Stimulated activated CD4-positive, alpha-beta T cell treated with anti-CD3 and anti-CD28 coated beads, Interleukin-12 subunit alpha, Interleukin-12 subunit beta, amount 100 ng/mL, for 4 hours (primary cell): ENCODE measurements at regions not wholly inside any gene's neighbourhood (a gene's known extent, or its start where the extent isn't known, plus 50 kb on each side); places are given as distances from the start of the nearest gene placed in this dataset.

Source experiments
- DNase-seq: peaks from one replicate; pipeline ENCODE4 v3.0.0-alpha.2; 2020

DNA sequence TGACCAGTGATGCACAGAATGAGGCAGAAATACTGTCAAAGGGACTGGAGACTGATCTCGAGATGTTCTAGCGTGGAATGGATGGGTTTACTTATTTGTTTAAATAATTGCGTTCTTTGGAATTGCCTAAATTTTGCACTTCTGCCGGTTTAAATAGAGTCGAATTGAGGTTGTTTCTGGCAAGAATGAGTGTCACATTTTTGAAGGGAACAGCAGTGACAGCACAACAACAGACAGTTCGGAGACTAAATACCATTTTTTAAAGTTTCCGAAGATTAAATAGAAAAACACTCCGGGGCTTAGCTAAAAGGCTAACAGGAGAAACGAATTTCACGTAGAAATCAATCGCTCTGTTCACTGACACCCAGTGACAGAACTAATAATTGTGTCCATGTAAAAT lies 969.2 kb upstream of the RBFOX1 start:
- DNase-seq = no peak

DNA sequence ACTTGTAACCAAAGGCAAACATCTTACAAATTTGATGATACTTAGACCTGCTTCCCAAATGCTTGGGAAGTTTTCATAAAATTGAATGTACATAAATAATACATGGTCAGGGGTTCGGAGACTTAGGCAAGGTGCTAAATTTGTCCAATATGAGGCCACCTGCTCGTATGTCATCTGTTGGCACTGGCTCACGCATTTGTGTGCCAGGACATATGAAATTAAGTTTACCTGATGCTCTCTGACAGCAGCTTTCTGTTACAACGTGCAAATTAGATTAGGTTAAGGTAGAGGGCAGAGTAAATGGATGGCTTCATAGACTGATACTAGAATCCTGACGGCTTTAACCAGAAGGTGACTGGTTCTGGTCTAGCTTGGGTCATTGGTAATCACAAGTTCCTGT lies 970.3 kb upstream of the RBFOX1 start:
- DNase-seq = no peak

DNA sequence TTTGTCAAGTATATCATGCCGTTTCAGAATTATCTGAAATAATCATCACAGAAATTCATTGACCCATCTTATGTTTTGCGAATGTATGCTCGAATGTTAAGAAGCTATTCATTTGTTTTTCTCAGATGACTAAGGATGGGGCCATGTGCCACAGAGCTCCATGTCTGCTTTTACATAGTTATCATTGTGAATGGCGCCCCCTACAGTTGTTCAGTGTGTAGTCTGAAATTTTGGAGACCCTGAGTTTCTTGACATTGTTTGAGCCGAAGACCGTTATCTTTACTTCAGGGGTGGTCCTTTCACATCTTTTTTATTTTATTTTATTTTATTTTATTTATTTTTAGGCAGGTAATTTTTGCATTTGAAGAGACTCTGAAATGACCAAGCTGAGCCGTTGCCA lies 972.0 kb upstream of the RBFOX1 start:
- DNase-seq = no peak

DNA sequence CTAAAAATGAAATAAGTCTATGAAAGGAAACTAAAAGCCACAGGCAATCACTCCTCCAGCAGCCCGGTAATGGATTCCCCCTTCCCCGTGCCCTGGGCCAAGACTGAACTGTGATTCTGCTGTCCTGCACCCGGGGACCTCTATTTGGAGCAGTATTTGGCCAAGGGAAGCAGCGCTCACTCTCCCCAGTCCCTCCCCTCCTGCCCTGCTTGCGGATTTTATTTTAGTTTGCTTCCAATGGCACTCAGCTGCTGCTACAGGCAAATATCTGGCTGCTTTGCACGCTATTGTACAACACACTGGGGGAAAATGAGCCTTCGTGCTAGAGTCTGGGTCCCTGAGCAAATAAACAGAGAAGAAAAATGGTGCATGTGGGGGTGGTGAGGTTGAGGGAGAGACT lies 975.7 kb upstream of the RBFOX1 start:
- DNase-seq = no peak

DNA sequence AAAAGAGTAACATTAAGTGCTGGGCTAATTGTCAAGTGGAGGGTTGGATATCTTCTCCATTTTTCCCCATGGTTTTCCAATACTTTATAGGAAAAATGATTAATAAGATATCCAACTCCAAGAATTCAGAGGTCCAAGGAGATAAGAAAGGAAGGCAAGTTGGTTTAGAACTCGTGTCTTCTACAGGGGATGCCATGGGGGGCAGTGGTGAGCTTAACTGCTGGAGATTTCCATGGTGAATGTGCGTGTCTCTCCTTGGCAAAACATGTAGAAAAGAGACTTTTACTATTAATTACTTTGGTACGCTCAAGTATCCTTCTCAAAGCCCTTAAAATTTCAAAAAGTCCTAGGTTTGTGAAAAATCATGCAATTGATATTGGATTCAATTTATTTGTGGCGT lies 982.9 kb upstream of the RBFOX1 start:
- no peak for DNase-seq

DNA sequence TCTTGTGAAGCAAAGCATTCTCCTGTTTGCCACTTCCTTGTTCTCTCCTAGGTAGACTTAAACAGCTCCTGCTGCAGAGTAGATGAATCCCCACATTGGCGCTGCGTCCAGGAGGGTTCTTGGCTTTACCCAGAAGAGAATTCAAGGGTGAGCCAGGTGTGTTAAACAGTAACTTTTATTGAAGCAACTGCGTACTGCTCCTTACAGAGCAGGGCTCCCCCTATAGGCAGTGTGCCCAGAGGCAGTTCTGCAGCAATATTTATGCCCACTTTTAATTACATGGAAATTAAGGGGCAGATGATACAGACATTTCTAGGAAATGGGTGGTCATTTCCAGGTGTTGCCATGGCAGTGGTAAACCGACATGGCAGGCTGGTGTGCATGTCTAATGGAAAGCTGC lies 987.6 kb upstream of the RBFOX1 start:
- DNase-seq = no peak

DNA sequence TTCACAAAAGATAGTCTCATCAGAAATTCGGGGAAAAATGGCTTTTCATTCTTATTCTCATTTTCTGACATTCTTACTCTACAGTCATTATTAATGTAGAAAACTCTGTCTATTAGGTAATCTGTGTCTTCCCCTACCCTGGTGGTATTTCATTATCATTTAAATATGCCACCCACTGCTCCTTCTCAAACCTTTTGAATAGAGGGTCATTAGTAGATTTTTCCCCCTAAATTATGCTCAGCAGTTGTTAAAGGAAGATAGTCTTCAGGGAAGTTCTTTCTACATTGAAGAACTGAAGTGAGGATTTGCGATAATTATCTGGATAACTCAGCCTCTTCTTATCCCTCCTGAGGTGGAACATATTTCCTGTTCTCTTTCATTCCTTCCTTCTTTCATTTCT lies 989.5 kb upstream of the RBFOX1 start:
- DNase-seq = no peak

DNA sequence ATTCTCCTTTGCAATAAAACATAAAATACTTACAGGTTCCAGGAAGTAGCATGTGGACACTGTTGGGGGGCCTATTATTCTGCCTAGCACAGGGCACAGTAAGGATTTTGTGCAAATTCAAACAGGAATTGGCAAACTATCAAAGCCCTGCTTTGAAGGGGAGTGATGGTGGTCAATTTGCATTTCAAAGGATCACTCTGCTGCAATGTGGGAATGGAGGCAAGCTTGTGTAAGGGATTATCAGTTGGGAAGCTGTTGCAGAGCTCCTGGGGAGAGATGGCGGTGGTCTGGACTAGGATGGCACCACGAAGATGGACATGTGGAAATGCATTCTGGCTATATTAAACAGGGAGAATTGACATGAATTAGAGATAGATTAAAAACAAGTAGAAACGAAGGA lies 990.7 kb upstream of the RBFOX1 start:
- no peak for DNase-seq

DNA sequence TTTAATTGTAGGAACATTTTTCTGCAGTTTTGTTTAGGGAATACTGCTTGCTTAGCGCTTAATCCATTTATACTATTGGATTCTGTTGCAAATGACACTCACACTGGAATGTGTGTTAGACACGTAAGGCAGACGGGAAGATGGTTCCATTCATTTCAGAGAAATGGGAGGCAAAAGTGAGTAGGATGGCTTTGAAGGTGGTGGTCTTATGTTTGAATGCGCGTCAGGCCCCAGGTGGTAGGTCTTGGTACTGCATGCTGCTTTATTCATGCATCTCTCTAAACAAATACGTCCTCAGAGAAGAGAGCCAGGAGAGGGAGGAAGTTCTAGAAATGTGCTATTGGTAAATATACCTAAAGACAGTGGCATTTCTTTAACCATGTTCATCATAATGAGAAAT lies 997.6 kb upstream of the RBFOX1 start:
- DNase-seq = no peak

DNA sequence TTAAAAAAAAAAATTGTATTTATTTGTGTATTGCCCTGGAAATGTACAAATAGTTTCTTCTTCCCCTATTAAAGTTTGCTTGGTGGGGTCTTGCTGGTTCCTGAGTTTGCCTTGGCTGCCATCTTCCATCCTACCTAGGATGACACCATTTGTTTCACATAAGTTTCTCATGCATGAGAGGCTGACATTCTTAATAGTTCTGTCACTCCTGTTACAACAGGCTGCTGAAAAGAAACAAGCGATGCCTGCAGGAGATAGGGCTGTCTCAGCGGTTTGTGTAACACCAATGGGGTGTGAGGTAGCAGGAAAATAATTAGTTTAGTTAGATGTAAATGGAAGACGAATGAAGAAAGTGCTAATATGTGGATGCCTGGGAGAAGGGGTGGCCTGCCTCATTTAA lies 1000.9 kb upstream of the RBFOX1 start:
- no peak for DNase-seq

DNA sequence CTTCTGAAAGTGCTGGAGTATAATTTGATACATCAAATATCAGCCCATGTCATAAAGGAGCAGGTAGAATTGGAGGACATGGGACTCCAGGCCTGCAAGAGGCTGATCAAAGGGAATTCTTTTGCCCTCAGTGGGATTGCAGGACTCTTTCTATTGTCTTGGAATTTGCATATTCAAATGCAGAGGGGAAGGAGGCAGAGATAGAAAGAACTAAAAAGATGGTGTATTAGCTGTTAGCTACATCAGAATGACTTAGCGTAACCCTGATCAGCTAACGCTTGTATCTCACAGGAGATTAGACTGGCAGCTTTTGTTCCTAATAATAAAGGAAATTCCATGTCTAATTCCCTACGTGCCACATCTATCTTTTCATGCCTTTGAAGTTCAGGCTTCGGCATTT lies 1014.7 kb upstream of the RBFOX1 start:
- DNase-seq = no peak

DNA sequence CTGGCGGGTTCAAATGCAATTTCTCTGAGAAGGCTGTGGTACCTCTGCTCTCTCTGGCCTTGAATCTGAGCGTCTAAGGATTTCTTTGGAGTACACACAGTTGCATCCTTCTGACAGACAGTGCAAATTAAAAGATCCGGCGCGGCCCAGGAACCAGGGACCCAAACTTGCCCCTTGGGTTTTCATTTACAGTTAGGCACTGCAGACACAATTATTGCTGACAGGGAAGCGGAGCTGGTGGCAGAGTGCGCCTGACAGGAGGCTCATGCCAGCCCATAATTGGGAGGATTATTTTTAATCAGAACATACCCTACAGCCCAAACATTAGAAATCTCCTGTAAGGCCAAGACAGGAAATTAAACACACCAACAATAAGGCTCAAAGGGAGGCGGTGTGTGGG lies 1023.4 kb upstream of the RBFOX1 start:
- no peak for DNase-seq

DNA sequence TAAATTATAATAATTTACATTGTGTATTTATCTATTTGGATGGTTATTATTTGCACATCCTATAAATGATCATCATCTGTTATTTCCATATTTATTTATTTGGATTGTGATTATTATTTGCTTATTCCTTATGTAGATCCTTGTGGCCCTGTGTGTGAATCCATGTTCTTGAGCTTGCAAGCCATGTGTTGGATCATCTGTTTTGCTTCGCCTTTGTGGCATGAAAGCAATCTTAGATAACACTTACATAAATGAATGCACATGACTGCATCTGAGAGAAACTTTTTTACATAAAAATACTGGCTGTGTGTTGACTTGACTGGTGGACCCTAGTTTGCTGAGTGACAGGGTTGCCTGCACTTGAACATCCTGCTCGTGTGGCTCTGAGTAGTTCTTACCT lies 1024.5 kb upstream of the RBFOX1 start:
- DNase-seq = no peak

DNA sequence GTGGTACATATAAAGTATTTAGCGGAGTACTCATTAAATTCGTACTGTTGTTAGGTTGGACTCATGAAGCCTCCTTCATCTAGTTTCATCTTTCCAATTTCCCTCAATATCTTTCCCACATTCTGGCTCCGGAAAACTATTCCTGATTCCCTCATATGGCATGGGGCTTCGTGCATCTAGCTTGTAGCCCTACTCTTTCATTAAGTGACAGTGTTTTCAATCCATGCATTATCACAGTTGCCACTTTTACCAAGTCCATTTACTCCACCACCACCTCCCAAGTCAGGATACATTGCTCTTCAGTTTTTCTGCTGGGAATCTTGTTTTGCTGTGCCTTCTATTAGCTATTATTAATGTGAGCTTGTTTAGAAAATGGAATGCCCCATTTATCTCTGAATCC lies 1032.1 kb upstream of the RBFOX1 start:
- no peak for DNase-seq

DNA sequence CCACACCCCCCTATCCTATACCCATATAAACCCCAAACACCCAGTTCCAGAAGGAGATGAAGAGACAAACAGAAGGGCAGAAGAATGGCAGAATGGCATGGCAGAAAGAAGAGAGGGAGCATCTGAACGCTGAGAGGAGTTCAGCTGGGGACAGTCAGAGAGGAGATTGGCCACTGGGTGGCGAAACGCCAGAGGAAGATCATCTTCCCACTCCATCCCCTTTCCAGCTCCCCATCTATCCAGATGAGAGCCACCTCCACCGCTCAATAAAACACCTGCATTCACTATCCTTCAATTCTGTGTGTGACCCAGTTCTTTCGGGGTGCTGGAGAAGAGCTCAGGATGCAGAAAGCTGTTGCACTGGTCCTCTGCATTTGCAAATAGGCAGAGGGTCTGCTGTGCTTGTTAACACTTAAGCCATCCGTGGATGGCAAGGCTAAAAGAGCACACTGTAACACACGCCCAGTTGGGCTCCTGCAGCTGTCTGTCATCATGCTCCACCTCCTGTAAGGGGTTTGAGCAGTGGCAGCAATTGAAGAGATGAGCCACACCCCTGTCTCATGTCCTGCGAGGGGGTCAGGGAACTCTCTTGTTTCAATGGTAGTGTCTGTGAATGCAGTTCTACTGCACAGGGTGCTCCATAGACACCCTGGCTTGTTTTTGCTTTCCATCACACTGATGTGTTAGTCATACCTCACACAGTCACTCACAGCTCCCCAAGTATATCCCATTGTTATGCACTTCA lies 1034.8 kb upstream of the RBFOX1 start:
- DNase-seq = no peak

DNA sequence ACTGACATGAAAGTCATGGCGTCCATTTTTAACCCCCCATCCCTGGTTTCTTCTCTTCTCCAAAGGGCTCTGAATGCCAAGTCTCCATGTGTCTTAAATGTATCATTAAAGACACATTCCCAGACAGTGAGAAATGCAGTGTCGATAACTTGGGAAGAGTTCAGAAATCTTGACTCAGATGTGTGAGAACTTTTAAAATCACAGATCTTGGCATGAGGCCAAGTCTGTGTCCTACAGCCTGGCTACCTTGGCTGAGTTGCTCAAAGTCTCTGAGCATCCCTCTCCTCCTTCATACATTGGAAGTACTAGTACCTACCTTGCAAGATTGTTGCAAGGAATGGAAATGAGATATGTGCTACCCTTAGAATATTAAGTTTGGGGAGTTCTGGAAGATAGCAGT lies 1046.5 kb upstream of the RBFOX1 start:
- DNase-seq = no peak

DNA sequence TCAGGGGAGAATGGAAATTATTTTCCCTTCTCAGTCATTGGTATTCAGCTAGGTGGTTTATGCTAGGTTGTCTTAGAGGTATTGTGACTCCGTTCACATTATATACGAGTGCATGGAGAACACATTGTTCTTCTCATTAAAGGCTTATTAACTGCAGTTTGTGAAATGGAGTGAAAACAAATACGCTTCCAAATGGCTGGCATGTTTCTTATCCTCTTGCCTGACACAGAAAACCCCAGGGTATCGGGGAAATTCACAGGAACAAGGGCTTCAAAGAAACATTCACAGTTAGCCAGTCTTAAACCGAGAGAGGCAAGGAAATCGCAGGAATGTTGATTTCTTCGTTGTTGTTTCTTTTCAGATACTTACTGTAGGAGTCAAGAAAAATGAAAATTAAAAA lies 1047.9 kb upstream of the RBFOX1 start:
- no peak for DNase-seq

DNA sequence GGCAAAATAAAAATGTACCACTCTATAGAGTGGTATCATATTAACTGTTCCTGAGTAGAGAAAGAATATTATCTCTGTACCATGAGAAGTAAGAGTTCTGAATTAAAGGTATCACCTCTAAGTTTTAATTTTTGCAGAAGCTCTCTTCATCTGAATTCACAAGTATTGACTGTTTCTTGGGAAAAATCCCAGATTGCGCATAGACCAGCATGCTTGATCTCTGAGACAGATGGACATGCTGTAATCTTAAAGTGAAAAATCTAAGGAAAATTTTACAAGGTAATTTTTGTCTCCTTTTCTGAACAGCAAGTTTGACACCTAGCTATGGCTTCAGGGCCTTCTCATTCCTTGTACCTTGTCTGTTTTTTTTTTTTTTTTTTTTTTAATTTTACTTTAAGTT lies 1050.7 kb upstream of the RBFOX1 start:
- DNase-seq = no peak

DNA sequence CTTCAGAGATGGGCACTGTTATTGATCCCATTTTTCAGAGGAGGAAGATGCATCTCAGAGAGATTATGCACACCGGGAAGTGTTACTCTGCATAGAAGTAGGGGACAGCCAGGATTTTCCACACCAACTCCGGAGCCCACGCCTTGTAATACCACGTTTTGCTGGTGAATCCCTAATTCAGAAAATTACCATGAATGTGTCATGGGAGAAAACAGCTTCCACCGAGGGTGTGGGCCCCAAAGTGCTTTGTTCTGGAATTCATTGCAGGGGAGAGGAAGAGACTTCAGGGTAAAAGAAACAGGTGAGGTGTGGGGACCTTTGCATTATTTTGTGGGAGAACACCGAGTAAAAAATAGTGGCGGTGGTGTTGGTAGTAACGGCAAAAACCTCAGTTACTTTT lies 1051.4 kb upstream of the RBFOX1 start:
- no peak for DNase-seq

DNA sequence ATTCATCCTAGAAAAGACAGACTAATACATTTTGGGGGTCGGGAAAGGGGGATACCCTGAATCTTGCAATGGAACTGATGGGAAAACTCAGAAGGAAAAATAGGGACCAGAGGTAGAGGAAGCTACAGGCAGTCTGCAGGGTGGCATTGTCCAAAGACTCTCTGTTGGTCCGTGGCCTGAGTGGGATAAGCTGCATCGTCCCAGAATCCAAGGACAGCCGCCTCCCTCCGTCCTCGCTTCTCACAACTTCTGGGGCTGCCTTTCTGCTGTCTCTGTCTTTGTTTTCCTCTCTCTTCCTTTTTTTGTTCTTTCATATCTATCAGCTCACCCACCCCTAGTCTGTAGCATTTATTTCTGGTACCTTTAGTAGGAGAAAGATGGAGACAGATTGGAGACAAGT lies 1052.6 kb upstream of the RBFOX1 start:
- DNase-seq = no peak

DNA sequence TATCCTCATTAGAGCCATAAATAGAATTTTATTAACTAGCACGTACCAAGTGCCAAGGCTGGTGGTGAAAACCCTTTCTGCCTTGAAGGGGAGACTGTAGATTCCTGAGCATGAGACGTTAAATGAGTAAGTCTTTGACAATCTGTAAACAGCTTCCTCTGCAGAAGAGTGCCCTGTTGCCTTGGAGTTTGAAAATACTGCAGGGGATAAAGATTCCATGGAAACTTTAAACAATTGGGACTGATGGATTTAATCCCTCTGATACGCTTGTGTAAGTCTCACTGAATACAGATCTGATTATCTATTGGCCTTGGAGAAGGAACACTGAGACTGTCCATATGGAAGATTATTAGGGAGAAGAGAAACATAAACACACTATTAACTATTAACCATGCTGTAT lies 1053.4 kb upstream of the RBFOX1 start:
- no peak for DNase-seq

DNA sequence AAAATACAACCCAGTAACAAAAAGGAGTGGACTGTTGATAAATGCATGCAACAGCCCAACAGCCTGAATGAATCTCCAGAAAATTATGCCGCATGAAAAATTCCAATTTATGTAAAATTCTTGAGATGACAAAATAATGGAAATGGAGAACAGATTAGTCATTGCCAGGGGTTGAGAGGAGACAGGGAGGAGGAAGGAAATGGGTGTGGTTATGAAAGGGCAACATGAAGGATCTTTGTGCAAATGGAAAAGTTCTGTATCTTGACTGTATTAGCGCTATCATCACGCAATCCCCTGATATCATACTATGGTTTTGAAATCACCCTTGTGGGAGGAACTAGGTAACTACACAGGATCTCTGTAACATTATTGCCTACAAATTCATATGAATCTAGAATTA lies 1058.3 kb upstream of the RBFOX1 start:
- DNase-seq = no peak

DNA sequence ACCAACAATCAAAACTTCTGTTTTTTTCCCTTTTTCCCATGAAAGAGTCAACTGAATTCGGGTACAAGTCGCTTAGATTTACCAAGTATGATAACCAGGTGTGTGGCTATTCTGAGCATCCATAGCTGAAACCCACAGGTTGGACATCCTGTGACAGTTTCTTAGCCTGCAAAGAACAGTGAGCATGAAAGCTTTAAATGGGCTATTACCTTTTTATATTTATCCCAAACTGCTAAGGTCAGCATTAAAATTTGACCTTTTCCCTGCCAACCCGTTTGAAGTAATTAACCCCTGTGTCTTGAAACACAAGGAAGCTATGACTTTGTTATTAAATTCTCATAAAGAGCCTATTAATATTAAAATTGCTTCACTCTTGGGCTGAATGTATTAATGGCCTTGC lies 1065.0 kb upstream of the RBFOX1 start:
- DNase-seq = no peak

DNA sequence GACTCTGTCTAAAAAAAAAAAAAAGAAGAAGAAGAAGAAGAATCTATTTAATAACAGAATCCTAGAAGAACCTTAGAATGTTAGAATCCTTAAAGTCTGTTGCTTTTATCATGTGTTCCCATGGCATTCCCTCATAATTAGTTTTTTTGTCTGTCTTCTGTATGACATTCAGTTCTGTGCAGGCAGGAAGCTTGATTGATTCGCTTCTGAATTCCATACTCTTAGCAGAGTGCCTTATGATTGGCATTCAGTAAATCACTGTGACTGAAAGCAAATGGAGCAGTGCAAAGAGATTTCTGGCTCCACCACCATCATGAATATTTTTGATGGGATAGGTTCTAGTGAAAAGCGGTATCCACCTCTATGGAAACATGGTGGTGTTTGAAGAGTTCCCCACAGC lies 1065.9 kb upstream of the RBFOX1 start:
- DNase-seq = no peak

DNA sequence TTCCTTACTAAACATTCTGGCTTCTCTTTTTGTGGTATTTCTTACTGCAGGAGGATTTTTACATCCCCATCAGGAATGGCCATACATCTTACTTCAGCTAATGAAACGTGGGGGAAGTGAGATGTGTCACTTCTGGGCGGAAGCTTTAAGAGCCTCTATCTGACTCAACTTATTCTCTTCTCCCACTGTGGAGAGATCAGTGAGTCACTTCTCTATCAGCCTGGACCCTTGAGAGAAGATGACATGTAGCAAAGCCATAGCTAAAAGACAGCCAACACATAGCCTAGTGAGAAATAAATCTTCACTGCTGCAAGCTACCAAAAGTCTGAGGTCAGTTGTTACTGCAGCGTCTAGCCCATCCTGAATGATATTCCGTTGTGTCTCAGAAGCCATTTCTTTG lies 1066.7 kb upstream of the RBFOX1 start:
- no peak for DNase-seq

DNA sequence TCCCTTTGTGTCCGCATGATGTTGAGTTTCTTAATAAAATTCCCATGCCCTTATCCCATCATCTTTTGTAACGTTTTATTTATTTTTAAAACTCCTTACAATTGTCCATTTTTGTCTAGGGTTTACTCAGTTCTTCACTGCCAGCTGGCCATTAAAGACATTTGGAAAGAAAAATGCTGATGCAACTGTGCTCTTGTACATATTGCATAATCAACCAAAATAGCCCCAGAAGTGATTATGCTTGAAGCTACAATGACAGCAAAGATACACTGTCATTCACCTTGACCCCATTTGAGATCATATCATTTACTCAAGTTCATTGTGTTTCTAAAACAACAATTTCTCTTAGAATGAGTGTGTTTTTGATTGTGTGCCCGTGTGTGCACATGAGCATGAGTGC lies 1074.6 kb upstream of the RBFOX1 start:
- no peak for DNase-seq
